HFF-Myc (cell line): ENCODE measurements at regions not wholly inside any gene's neighbourhood (a gene's known extent, or its start where the extent isn't known, plus 50 kb on each side); places are given as distances from the start of the nearest gene placed in this dataset.
"Not testable (repeated sequence)": the region's sequence is repeated elsewhere in the genome, so short reads cannot be mapped to it uniquely, and the experiment has no call there.

Experiments used
- DNase-seq: peaks from one replicate; pipeline ENCODE4 v3.0.0-alpha.2; 2011; ENCODE audit warnings: low read depth; ENCODE audit errors: extremely low read depth
- H3K4me3 ChIP-seq: replicated peaks from 2 replicates; pipeline ENCODE4 v1.5.1; 2011; ENCODE audit warnings: low read depth, mild to moderate bottlenecking, control low read depth, low read length
- CTCF ChIP-seq: IDR thresholded peaks from 2 replicates; pipeline ENCODE4 v1.5.1; 2012; ENCODE audit warnings: mild to moderate bottlenecking, low read depth, low read length, control low read depth; ENCODE audit errors: missing control alignments

GRCh38 chr3:194955979-194956696 is 270.5 kb downstream of the FAM43A start:
- TF ChIP-seq CTCF, result no peak
- no peak for DNase-seq
- no peak overlapping the region for H3K4me3 ChIP-seq

- no peak for TF ChIP-seq CTCF
- DNase-seq, result no peak
These were observed 271.2 kb downstream of the FAM43A start for GRCh38 chr3:194956697-194957396.

GRCh38 chr3:194957743-194958240 is 272.1 kb downstream of the FAM43A start:
- no peak overlapping the region for H3K4me3 ChIP-seq
- DNase-seq, result no peak
- no peak for TF ChIP-seq CTCF

More at GRCh38 chr3:194956697-194957396, 271.2 kb downstream of the FAM43A start:
- no peak overlapping the region for H3K4me3 ChIP-seq

GRCh38 chr3:194959217-194959616 is 273.5 kb downstream of the FAM43A start:
- no peak for DNase-seq
- TF ChIP-seq CTCF, result no peak

GRCh38 chr3:194959666-194960065 is 274.0 kb downstream of the FAM43A start:
- DNase-seq, H3K4me3 ChIP-seq: not testable (repeated sequence)

More at GRCh38 chr3:194959217-194959616, 273.5 kb downstream of the FAM43A start:
- no peak overlapping the region for H3K4me3 ChIP-seq

GRCh38 chr3:194960446-194961032 is 274.9 kb downstream of the FAM43A start:
- no peak for DNase-seq
- no peak for TF ChIP-seq CTCF

GRCh38 chr3:194961149-194961548 is 275.5 kb downstream of the FAM43A start:
- DNase-seq, result no peak
- TF ChIP-seq CTCF, result no peak
- H3K4me3 ChIP-seq, result no peak overlapping the region

More at GRCh38 chr3:194960446-194961032, 274.9 kb downstream of the FAM43A start:
- H3K4me3 ChIP-seq, result no peak overlapping the region
